SK-MEL-5 (cell line): ENCODE measurements at regions not wholly inside any gene's neighbourhood (a gene's known extent, or its start where the extent isn't known, plus 50 kb on each side); places are given as distances from the start of the nearest gene placed in this dataset.
A peak's percentile ranks its signal among the peaks of the same experiment; 100 is the strongest.
"Not testable (repeated sequence)": the region's sequence is repeated elsewhere in the genome, so short reads cannot be mapped to it uniquely, and the experiment has no call there.

Source experiments
- DNase-seq: peaks from one replicate; pipeline ENCODE4 v3.0.0-alpha.2; 2016; ENCODE audit warnings: low read depth, low spot score
- in situ Hi-C: cut with HindIII; loops from 2 replicates; pipeline ENCODE4 v1.10.0; 2016; ENCODE audit warnings: low sequenced_read_pairs, high pct_unique_total_duplicates, low pct_unique_long_range_greater_than_20kb

- DNase-seq, in situ Hi-C loops: not testable (repeated sequence)
Observed at GRCh38 chr7:63856466-63856865, 142.2 kb upstream of the ZNF722 start.

- DNase-seq: no peak
- in situ Hi-C loops: no loop called here
Observed at GRCh38 chr7:63867127-63867526, 131.5 kb upstream of the ZNF722 start.

- DNase-seq, in situ Hi-C loops: not testable (repeated sequence)
Observed at GRCh38 chr7:63874242-63874641, 124.4 kb upstream of the ZNF722 start.

- DNase-seq: no peak
- in situ Hi-C loops: no loop called here
Observed at GRCh38 chr7:63876707-63877322, 121.8 kb upstream of the ZNF722 start.

GRCh38 chr7:63887031-63887430, 111.6 kb upstream of the ZNF722 start:
- in situ Hi-C loops: no loop called here
- no peak for DNase-seq

GRCh38 chr7:63899691-63900393, 98.8 kb upstream of the ZNF722 start:
- DNase-seq: peak; percentile 32
- in situ Hi-C loops: no loop called here

GRCh38 chr7:63900394-63901203, 98.0 kb upstream of the ZNF722 start:
- DNase-seq: peak; percentile 74
- in situ Hi-C loops: no loop called here

GRCh38 chr7:63901204-63901506, 97.5 kb upstream of the ZNF722 start:
- DNase-seq, in situ Hi-C loops: not testable (repeated sequence)

- in situ Hi-C loops: no loop called here
- DNase-seq: no peak
Observed at GRCh38 chr7:63918986-63919385, 79.7 kb upstream of the ZNF722 start.

GRCh38 chr7:63925262-63925625, 73.4 kb upstream of the ZNF722 start:
- in situ Hi-C loops: no loop called here
- DNase-seq: no peak

- peak; percentile 88 for DNase-seq
- in situ Hi-C loops: no loop called here
Observed at GRCh38 chr7:63925626-63926460, 72.8 kb upstream of the ZNF722 start.

- DNase-seq: no peak
- in situ Hi-C loops: no loop called here
Observed at GRCh38 chr7:63927261-63927660, 71.4 kb upstream of the ZNF722 start.

- in situ Hi-C loops: no loop called here
Observed at GRCh38 chr7:63931057-63931600, 67.5 kb upstream of the ZNF722 start.

GRCh38 chr7:63931985-63932577, 66.6 kb upstream of the ZNF722 start:
- no peak for DNase-seq
- in situ Hi-C loops: no loop called here

More at GRCh38 chr7:63931057-63931600, 67.5 kb upstream of the ZNF722 start:
- DNase-seq: no peak
